ENCODE measurements at regions not wholly inside any gene's neighbourhood (a gene's known extent, or its start where the extent isn't known, plus 50 kb on each side); places are given as distances from the start of the nearest gene placed in this dataset.

DNA sequence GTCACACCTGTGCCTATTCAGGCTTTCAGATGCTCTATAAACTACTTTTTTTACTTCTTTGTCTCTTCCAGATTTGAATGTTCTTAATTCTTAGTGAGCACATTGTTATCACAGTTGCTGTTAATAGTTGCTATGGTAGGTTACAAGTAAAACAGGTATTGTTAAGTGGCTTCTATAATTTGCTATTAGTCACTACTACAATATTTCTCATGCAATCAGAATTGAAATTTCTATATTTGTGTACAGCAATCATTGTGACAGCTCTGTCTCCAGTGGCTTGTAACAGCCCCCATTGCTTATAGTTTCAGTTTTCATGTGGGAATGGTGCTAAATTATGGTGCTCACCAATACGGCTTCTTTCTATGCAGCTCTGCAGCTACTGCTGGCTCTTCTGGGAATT is 318.4 kb upstream of the GOLIM4 start:
- ATAC-seq (ENCODE audit: insufficient number of reproducible peaks, low FRiP score, low read depth) (no peak), DNase-seq (ENCODE audit: low spot score) (no peak)
- no peaks in the 10 kb centered on the region for H3K4me1 ChIP-seq (ENCODE audit: control insufficient read depth in 1 of 2, low read depth in 2 of 2)
- no peaks in the 10 kb centered on the region for H3K36me3 ChIP-seq
- TF ChIP-seq, protein P1, sequence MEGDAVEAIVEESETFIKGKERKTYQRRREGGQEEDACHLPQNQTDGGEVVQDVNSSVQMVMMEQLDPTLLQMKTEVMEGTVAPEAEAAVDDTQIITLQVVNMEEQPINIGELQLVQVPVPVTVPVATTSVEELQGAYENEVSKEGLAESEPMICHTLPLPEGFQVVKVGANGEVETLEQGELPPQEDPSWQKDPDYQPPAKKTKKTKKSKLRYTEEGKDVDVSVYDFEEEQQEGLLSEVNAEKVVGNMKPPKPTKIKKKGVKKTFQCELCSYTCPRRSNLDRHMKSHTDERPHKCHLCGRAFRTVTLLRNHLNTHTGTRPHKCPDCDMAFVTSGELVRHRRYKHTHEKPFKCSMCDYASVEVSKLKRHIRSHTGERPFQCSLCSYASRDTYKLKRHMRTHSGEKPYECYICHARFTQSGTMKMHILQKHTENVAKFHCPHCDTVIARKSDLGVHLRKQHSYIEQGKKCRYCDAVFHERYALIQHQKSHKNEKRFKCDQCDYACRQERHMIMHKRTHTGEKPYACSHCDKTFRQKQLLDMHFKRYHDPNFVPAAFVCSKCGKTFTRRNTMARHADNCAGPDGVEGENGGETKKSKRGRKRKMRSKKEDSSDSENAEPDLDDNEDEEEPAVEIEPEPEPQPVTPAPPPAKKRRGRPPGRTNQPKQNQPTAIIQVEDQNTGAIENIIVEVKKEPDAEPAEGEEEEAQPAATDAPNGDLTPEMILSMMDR (IDR thresholded peaks at IDR 0.05): no peak
- no peaks in the 10 kb centered on the region for H3K9me3 ChIP-seq
- no peaks in the 10 kb centered on the region for H3K27me3 ChIP-seq (replicated peaks; ENCODE audit: insufficient read depth)
- no peak overlapping the region for H3K27ac ChIP-seq
- H3K4me3 ChIP-seq: no peak overlapping the region

DNA sequence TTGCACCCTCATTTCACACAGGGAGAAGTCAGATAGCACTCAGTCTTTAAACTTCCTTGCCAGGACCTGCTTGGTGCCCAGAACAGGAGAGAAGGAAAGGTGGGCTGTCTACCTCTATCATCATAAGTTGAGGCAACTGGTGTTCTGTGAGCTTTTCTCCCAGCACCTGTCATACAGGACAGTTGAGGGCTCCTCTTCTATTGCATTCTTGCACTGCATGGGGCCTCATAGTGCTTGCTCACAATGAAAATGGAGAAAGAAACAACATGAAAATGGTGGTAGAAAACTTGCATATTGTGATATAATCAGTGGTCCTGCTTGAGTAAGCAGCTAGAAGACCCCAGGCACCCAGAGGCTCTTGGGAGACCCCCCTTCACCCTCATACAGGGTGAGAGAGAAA is 311.7 kb upstream of the GOLIM4 start:
- Histone ChIP-seq H3K4me3 (no peak overlapping the region), H3K27me3 (replicated peaks; ENCODE audit: insufficient read depth) (no peaks in the 10 kb centered on the region), H3K9me3 (no peaks in the 10 kb centered on the region), H3K27ac (no peak overlapping the region), H3K4me1 (ENCODE audit: control insufficient read depth in 1 of 2, low read depth in 2 of 2) (no peaks in the 10 kb centered on the region), H3K36me3 (no peaks in the 10 kb centered on the region)
- DNase-seq (ENCODE audit: low spot score): no peak
- ATAC-seq (ENCODE audit: insufficient number of reproducible peaks, low FRiP score, low read depth): no peak
- TF ChIP-seq, protein P1 (IDR thresholded peaks at IDR 0.05): no peak

DNA sequence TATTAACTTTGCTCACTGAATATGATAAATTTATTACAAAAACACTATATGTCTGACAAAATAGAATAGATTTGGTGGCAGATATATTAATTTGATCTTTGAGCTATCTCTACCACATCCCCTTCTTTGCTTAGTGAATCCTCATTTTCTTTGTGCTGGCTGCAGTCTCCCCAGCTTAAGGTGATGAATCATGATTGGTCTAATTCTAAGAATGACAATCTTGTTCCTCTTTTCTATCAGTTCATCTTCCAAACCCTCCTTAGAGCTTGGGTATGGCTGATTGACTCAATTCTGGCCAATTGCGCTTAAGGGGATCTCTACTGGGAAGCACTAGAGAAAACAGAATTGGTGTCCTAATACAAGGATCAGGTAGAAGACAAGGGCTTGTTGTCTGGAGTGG is 309.6 kb upstream of the GOLIM4 start:
- Histone ChIP-seq H3K27ac (no peak overlapping the region), H3K4me3 (no peak overlapping the region), H3K36me3 (no peaks in the 10 kb centered on the region), H3K27me3 (replicated peaks; ENCODE audit: insufficient read depth) (no peaks in the 10 kb centered on the region), H3K4me1 (ENCODE audit: control insufficient read depth in 1 of 2, low read depth in 2 of 2) (no peaks in the 10 kb centered on the region), H3K9me3 (no peaks in the 10 kb centered on the region)
- TF ChIP-seq, protein P1 (IDR thresholded peaks at IDR 0.05): no peak
- no peak for DNase-seq (ENCODE audit: low spot score)
- no peak for ATAC-seq (ENCODE audit: insufficient number of reproducible peaks, low FRiP score, low read depth)

DNA sequence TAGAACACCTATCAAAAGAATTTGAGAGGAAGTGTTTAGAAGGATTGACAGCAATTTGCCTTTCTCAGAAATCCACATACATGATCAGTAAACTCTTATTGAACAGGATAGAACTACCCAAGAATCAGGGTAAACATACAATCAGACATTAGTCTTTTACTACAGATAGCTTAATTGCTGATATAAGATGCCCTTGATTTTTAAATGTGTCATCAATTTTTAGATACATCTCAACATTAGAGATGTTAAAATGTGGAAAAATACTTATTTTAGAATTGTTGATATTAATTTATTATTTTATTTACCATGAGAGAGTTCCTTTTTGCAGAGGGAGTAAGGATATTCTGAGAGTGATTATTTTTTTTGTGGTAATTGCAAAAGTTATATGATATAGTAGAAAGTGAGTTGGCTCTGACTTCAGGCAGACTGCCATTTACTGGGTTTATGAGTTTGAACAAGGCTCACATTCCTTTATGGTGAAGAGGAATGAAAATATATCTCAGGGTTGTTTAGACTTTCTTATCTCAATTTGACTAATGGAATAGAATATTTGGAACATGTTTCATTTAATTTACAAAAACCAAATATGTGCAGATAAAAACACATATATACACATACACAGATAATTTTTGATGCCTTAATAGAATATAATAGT is 302.8 kb upstream of the GOLIM4 start:
- H3K4me3 ChIP-seq: no peak overlapping the region
- no peak for ATAC-seq (ENCODE audit: insufficient number of reproducible peaks, low FRiP score, low read depth)

DNA sequence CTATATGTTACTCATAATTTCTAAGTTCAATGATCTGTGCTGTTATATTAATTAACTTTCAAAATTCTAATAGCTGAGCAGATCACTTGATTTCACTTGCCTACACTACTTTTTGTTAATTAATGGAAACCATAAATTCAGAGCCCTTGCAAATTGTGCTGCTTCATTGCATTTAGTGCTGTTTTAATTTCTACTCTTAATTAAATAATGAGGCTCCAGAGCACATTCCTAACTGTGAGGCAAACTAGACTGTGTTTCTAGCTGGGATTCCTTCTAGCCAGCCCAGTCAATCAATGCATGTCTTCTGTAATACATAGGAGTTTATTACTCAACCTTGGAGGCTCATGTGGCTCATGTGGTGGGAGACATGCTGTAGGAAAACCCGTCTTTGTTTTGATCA is 301.1 kb upstream of the GOLIM4 start:
- no peak for ATAC-seq (ENCODE audit: insufficient number of reproducible peaks, low FRiP score, low read depth)
- Histone ChIP-seq H3K9me3 (no peaks in the 10 kb centered on the region), H3K4me1 (ENCODE audit: control insufficient read depth in 1 of 2, low read depth in 2 of 2) (no peaks in the 10 kb centered on the region), H3K36me3 (no peaks in the 10 kb centered on the region), H3K27ac (no peak overlapping the region), H3K27me3 (replicated peaks; ENCODE audit: insufficient read depth) (no peaks in the 10 kb centered on the region), H3K4me3 (no peak overlapping the region)
- TF ChIP-seq, protein P1 (IDR thresholded peaks at IDR 0.05): no peak
- no peak for DNase-seq (ENCODE audit: low spot score)

More for the DNA sequence above, 302.8 kb upstream of the GOLIM4 start:
- H3K27ac ChIP-seq: no peak overlapping the region
- TF ChIP-seq, protein P1 (IDR thresholded peaks at IDR 0.05): no peak
- no peaks in the 10 kb centered on the region for H3K27me3 ChIP-seq (replicated peaks; ENCODE audit: insufficient read depth)
- H3K4me1 ChIP-seq (ENCODE audit: control insufficient read depth in 1 of 2, low read depth in 2 of 2): no peaks in the 10 kb centered on the region
- no peak for DNase-seq (ENCODE audit: low spot score)
- no peaks in the 10 kb centered on the region for H3K9me3 ChIP-seq
- no peaks in the 10 kb centered on the region for H3K36me3 ChIP-seq
